NCI-H510A treated with DMSO at 0.1 percent for 48 hours (cell line): ENCODE measurements at regions not wholly inside any gene's neighbourhood (a gene's known extent, or its start where the extent isn't known, plus 50 kb on each side); places are given as distances from the start of the nearest gene placed in this dataset.
"Not testable (repeated sequence)": the region's sequence is repeated elsewhere in the genome, so short reads cannot be mapped to it uniquely, and the experiment has no call there.

Source experiments
- DNase-seq: peaks from one replicate; lab custom pipeline; 2025; lab: John Stamatoyannopoulos, UW

DNA sequence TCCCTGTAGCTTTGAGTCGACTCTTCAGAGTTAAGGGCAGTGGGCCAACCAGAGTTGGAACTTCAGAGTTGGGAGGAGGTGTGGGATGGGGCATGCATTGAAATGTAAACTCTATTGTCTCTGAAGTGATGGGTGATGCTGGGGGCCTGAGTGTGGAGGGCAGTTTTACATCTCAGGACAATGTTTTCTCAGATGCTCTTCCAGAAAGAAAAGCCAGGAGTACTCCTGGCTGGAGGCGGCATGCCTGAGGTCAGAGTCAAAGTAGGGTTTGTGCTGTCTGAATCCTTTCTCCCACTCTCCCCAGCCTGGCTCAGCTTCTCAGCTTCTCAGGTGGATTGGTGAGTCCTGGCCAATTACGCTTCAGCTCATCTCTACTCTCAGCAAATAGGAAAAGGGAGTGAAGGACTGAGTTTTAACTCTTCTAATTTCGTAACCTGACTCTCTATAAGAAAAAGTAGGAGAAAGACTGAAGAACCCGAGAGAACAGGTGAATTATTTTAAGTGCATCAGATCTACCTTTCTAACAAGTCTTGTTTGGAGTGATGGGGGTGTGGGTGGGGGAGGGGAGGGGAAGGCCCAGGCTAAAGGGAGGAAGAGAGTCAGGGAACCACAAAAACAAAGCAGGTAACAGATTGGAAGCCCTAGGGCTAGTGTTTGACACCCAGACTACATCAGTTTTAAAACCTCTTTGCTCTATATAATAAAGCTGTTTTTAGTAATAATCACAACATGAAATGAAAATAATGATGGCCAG, 107.5 kb upstream of the PELI1 start:
- DNase-seq: no peak

GRCh38 chr2:64252251-64252978, 108.2 kb upstream of the PELI1 start:
- not testable (repeated sequence) for DNase-seq

DNA sequence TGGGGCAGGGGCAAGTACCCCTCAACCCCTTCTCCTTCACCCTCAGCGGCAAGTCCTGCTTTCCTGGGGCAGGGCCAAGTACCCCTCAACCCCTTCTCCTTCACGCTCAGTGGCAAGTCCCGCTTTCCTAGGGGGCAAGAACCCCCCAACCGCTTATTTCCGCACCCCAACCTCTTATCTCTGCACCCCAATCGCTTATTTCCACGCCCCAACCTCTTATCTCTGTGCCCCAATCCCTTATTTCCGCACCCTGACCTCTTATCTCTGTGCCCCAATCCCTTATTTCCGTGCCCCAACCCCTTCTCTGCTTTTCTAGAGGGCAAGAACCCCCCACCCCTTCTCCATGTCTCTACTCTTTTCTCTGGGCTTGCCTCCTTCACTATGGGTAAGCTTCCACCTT, 109.2 kb upstream of the PELI1 start:
- DNase-seq: not testable (repeated sequence)

DNA sequence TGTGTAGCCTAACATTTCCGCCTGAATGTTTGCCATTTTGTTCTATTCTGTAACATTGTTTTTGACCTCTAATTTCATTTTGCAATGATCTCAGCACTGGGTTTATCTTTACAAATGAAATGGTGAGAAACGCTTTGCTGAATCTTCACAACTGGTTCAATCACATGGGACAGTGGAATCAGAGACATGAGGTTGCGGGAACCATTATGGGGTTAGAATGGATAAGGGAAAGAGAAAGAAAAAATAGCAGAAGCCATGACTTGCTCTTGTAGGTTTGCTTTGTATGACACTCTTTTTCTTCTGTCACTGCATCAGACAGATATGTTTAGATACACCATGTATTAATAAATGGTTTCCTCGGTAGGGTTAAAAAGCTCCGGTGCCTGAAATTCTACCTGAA, 114.3 kb upstream of the PELI1 start:
- DNase-seq: no peak

GRCh38 chr2:64259312-64259711, 115.1 kb upstream of the PELI1 start:
- DNase-seq: no peak

DNA sequence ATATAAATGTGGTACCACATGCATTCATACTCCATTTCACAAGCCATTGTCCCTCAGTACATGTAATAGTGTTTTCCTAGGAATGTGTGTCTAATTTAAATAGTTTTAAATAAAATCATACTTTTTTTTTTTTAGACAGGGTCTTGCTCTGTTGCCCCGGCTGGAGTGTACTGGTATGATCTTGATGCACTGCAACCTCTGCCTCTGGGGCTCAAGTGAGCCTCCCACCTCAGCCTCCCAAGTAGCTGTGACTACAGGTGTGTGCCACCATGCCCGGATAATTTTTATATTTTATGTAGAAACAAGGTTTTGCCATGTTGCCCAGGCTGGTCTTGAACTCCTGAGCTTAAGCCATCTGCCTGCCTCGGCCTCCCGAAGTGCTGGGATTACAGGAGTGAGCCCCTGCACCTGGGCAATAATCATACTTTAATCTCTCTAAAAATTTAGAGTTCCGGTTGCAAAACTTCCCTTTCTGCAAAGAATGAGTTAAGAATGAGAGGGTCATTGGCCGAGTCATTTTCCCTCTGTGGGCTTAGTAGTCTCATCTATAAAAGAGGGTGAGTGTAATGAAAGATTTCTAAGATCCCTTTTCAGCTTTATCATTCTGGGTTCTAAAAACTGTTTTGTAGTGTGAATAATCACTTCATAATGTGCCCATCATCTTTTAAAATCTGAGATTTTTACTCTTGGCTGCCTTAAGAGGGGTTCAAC, 116.0 kb upstream of the PELI1 start:
- DNase-seq: no peak

GRCh38 chr2:64260817-64261216, 116.6 kb upstream of the PELI1 start:
- DNase-seq: peak; percentile 32

- no peak for DNase-seq
These were observed 117.9 kb upstream of the PELI1 start for GRCh38 chr2:64262071-64262470.

- no peak for DNase-seq
These were observed 118.6 kb upstream of the PELI1 start for GRCh38 chr2:64262816-64263215.

DNA sequence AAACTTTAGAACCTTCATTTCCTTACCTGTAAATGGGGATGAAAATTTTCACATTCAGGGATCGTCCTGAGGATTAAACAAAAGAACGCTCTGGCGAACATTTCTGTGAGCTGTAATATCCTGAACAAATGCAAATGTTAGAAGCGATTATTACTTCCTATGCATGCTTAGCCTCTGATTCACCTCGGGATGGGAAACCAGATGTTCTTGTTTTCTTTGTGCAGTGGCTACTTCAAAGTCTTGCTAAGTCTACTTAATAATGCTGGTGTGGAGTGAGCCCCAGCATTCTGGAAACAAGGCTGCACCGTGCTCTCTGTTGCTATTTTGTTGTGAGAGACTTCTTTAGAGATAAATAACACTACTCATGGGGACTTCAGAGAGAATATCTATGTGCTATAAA, 119.1 kb upstream of the PELI1 start:
- peak; percentile 43 for DNase-seq

GRCh38 chr2:64267699-64268098, 123.5 kb upstream of the PELI1 start:
- no peak for DNase-seq

GRCh38 chr2:64268330-64269048, 124.3 kb upstream of the PELI1 start:
- DNase-seq: no peak

- no peak for DNase-seq
These were observed 129.5 kb upstream of the PELI1 start for GRCh38 chr2:64273524-64274398.

GRCh38 chr2:64274399-64275173, 130.4 kb upstream of the PELI1 start:
- DNase-seq: no peak

DNA sequence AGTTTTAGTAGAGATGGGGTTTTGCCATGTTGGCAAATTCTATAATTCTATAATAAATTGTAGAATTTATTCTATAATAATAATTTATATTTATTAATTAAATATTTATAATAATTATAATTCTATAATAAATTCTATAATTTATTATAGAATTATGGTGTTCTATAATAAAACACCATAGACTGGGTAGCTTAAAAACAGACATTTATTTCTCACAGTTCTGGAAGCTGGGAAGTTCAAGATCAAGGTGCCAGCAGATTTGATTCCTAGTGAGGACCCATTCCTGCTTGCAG, 130.9 kb upstream of the PELI1 start:
- no peak for DNase-seq

DNA sequence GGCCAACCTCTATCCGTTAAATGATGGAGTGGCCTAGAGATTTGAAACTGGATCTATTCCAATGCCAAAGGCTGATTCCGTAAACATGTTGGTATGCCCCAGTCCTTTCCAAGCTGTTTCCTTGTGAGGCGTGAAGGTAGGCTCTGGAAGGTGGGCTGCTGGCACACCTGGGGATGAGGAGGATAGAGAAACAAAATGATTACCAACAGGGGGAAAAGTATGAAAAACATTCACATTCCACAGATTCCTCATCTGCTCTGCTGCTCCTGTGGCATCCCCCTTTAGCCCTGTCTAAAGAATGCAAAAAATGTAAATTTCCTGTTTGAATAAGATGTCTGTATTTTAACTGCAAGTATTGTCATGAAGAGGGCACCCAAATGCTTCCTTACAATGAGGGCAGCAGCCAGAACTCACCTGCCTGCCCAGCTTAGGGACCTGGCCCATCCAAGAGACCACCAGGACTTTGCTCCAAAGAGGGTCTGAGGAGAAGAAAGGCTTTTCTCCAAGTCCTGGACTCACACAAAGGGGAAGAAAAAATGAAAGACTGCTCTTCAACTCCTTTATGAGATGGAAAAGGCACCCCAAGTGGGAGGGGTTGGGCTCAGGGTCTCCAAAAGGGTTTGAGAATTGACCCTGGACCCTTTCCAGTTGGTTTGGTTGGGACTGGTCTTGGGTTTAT, 132.3 kb upstream of the PELI1 start:
- no peak for DNase-seq

GRCh38 chr2:64277101-64277849, 133.1 kb upstream of the PELI1 start:
- peak; percentile 54 for DNase-seq

GRCh38 chr2:64280812-64281211, 136.6 kb upstream of the PELI1 start:
- DNase-seq: not testable (repeated sequence)

DNA sequence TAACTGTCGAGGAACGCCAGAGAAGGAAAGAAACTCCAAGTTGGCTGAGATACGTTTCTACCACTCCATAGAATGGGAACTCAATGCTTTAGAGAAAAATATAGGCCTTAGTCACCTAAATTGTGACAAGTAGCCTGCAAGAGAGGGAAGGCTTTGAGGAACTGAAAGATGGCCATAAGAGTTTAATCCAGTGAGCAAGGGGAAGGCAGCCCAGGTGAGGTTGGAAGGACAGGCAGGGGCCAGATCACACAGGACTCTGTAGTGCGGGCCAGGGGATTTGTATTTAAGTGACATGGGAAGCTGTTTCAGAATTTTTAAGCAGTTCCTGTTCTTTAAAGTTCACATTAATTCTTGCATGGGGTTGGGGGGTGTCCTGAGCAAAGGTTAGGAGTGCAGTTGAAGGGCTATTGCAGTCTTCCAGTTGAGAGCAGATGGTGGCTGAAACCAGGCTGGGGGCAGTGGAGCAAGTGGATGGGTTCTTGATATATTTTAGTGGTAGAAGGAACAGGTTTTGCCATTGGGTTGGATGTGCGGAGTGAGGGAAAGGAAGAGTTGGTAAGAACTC, 138.9 kb upstream of the PELI1 start:
- DNase-seq: no peak
